Islet precursor cell (in vitro differentiated cells): ENCODE measurements at regions not wholly inside any gene's neighbourhood (a gene's known extent, or its start where the extent isn't known, plus 50 kb on each side); places are given as distances from the start of the nearest gene placed in this dataset.
A peak's percentile ranks its signal among the peaks of the same experiment; 100 is the strongest.

Experiments
- DNase-seq: peaks from one replicate; pipeline ENCODE4 v3.0.0-alpha.2; 2018

- DNase-seq, result no peak
These were observed 254.7 kb upstream of the MKI67 start for GRCh38 chr10:128380946-128381345.

DNA sequence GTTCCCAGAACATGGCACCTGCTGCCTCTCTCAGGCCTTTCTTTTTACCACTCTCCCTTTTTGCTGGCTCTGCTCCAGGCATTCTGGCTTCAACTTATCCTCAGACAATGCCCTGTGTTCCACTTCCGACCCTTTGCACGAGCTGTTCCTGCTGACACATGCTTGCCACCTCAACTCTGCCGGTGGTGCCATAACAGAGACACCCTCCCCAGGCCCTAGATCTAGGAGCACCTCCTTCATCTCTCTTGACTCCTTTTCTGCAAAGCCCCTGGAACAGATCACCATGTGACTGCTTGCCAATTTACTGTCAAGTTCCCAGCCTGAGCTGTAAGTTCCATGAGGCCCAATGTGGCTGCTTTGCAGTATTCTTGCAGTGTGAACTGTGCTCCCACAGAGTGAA, 256.0 kb upstream of the MKI67 start:
- no peak for DNase-seq

DNA sequence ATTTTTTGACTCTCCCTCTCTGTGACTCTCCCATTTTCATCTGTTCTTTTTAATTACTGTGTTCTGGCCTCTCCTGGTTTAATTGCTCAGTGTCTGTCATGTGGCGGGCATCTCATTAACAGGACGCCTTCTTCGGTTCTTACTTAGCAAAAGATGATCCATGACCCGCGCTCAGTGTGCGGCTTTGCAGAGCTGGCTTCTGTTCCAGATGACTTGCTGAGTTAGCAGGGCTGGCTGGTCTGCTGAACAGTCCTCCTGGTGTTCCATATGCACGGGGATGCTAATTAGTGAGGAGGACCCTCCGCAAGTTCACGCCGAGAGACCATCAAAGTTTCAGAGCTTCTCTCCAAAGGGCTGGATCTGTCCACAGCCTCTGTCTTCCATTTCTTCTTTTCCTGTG, 258.6 kb upstream of the MKI67 start:
- peak; percentile 28 for DNase-seq

- DNase-seq, result no peak
These were observed 260.0 kb upstream of the MKI67 start for GRCh38 chr10:128386231-128386630.

DNA sequence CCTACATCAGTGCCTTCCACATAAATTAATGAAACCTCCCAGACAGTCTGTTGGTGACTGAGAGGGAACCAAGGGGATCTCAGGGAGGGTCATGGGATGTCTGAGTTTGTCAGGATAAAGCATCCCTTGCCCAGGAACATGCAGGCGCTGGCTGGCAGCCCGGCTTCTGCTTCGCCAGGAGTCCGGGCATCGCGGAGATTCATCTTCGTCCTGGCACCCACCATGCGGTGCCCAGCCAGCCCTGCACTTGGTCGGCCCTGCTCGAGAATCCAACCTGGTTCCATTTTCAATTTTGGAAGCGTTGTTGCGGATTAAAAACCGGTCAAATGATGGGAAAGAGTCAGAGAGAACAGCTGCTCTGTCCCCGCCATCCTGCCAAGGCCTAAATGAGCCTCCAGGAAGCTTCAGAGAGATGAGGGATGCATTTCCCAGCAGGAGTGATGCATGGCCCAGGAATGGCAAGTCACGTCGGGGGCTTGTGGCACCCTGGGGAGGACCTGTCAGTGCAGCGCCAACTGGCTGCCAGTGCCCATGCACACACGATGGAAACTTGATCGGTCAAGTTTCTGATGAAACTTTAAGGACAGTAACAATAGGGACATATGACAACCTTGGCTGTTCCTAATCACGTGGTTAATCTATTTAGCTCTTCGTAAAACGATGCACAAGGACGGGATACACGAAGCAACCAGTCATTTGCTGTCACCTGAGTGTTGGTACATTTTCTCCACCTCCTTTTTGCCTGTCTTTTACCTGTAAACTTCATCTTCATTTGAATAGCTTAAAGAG, 260.8 kb upstream of the MKI67 start:
- no peak for DNase-seq

DNA sequence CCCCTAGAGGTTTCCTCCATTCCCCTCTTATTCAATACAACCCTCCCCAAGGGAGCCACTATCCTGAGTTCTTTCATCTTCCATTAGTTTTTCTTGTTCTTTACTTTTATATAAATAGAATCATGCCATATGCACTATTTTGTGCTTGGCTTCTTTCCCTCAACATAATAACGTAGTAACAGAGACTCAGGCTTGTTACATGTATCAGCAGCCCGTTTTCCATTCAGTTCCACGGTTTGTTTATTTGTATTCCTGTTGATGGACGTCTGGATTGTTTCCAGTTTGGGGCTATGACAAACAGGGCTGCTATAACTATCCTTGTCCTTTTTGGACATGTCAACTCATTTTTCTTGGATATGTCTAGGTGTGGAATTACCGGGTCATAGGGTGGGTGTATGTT, 264.4 kb upstream of the MKI67 start:
- DNase-seq, result no peak

DNA sequence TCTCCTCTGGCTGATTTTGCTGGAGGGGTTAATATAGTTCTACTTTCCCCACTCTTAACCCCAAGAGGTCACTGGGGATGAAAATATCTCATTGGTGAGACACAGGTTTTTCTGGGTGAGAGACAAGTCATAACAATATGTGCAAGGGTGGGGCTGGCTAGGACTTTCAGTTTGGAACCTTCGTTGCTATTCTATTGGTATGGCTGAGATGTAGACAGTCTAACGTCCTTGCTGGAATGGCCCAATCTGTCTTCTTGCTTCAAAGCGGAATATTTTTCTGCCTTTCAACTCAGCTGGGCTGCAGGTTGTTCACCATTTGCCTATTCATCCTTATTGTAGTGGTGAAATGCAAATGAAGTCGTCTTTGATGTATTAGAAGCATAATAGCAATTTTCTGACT, 267.3 kb upstream of the MKI67 start:
- DNase-seq, result no peak

DNA sequence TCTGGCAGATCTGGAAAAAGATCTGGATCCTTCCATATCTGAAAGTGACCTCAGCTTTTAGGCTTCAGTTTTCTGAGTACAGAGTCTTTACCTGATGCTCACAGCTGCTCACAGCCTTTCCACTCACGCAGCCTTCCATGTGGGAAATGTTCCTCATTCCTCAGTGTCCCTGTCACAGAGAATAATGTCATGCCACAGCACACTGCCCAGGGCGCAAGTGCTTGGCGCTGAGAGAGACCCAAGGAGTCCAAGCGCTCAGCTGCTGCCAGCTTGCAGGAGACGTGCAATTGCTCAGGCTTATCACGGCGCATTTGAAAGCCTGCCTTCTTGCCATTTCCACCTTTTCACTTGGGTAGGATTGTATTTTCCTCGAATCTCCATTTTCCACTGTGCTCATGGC, 271.9 kb upstream of the MKI67 start:
- DNase-seq, result peak; percentile 22

- peak; percentile 28 for DNase-seq
These were observed 272.8 kb upstream of the MKI67 start for GRCh38 chr10:128398999-128399398.

DNA sequence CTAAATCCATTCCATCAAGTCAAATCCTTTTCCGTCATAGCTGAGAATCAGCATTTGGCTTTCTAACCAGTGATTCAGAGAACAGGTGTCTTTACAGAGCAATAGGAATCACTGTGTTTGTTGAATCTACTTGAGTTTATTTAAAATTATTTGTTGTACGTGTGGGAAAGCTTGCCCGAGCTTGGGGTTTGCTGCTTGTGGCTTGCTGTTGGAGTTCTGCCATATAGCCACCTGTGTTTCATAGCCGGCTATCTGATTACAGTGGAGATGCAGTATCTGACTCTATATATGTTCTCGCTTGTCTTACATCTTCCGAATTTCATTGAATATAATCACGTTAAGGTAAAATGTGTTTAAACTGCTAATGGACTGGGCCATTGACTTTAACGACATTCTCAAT, 274.3 kb upstream of the MKI67 start:
- no peak for DNase-seq

GRCh38 chr10:128405450-128405849, 279.2 kb upstream of the MKI67 start:
- DNase-seq, result no peak

- peak; percentile 54 for DNase-seq
These were observed 285.4 kb upstream of the MKI67 start for GRCh38 chr10:128411643-128412042.

DNA sequence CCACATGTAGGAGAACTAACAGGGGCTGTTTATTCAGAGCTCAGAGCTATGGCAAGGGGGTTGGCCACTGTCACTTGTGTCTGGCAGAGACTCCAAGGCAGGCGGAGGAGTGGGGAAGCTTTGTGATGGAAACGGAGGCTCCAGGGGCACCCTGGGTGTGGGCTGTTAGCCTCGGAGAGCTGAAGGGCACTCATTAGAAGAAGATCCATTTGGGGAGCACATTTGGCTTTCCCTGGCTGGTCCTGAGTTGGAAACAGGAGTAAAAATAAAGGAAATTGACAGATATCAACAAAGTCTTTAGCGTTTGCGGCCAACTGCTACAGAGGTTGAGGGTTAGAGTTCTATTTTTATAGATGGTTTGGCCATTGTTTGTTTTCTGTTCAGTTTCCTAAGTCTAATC, 288.3 kb upstream of the MKI67 start:
- DNase-seq, result peak; percentile 17

GRCh38 chr10:128416231-128416630, 290.0 kb upstream of the MKI67 start:
- peak; percentile 14 for DNase-seq

- DNase-seq, result no peak
These were observed 291.6 kb upstream of the MKI67 start for GRCh38 chr10:128417826-128418225.

DNA sequence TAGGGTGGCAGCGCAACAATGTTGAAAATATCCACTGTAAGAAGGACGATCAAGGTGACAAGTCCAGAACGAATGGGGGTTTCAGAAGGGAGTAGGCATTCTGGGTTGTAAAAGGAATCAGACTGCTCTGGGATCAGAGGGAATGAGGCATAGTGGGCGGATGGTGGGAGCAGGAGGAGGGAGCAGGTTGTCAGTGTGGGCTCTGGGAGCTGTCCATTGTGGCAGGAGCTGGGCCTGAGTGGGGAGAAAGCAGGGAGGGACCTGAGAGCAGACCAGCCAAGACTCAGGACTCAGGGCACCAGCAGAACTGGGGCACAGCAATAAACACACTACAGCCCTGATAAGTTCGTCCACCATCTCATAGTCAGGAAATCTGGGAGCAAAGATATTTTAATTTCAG, 292.6 kb upstream of the MKI67 start:
- DNase-seq, result peak; percentile 53

- DNase-seq, result no peak
These were observed 293.3 kb upstream of the MKI67 start for GRCh38 chr10:128419466-128420019.

GRCh38 chr10:128420623-128421022, 294.4 kb upstream of the MKI67 start:
- no peak for DNase-seq

DNA sequence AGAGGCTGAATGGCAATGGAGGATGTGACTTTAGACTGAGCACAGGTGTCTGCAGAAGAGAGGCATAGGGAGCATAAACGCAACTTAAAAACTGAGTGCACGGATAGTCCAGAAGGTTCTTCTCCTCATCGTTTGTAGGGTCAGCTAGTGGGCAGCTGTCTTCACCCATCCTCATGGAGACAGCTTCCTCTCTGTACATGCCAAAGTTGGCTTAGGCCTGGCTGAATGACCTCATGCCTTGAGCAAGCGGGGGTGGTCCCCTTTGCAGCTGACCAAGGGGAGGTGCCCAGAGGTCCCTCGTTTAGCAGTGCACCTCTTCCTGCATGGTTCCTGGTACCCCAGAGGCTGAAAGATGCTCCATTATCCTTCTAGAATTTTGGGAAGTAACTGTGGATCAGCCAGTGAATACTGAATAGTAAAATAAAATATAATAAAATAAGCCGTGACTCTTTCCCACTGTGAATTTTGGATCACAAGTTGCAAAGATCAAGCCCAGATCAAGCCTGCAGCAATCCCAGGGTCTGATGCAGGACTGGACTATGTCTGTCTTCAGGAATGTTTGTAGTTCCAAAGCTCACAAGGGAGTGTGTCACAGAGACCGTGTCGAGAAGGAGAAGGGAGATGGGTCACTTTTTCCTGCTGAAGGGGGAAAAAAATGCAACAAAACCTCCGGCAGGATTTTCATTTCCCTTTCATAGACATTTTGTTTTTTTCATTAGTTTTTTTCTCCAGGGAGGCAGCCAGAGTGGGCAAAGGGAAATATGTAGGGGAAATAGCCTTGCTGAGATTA, 295.3 kb upstream of the MKI67 start:
- no peak for DNase-seq

- no peak for DNase-seq
These were observed 296.0 kb upstream of the MKI67 start for GRCh38 chr10:128422190-128422589.

- no peak for DNase-seq
These were observed 296.8 kb upstream of the MKI67 start for GRCh38 chr10:128422999-128423398.

DNA sequence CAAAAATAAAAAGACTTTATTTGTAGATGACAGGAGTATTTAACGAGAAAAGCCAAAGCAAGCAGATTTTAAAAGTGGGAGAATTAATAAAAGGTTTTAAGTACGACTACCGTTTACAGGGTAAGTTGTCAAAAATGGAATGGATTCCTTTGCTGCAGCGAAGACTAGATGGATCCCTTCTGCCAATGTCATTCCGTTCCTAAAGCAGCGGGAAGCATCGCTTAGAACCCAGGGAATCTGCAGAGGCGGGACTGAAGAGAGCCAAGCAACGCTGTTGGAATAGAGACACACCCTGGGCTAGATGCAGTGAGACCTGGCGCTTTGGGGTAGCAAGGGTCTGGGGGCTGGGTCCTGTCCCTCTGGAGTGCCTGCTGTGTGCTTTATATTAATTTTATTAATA, 303.1 kb upstream of the MKI67 start:
- no peak for DNase-seq

GRCh38 chr10:128429835-128430513, 303.8 kb upstream of the MKI67 start:
- DNase-seq, result no peak

- no peak for DNase-seq
These were observed 304.9 kb upstream of the MKI67 start for GRCh38 chr10:128431083-128431482.
